RWPE1 (cell line): ENCODE measurements at regions not wholly inside any gene's neighbourhood (a gene's known extent, or its start where the extent isn't known, plus 50 kb on each side); places are given as distances from the start of the nearest gene placed in this dataset.
"Not testable (repeated sequence)": the region's sequence is repeated elsewhere in the genome, so short reads cannot be mapped to it uniquely, and the experiment has no call there.

Source experiments
- CTCF ChIA-PET: fragments of 350-600 bp; sonication (Branson Sonifier 250); formaldehyde crosslinking; extraction: SDS; loops from one replicate; lab custom pipeline; 2021; lab: Yijun Ruan, JAX
- POLR2A ChIA-PET: fragments of 400-600 bp; formaldehyde crosslinking; extraction: SDS; loops from one replicate; lab custom pipeline; 2020; ENCODE audit warnings: antibody characterized with exemption; ENCODE audit not compliant: low non-redundant PET; lab: Yijun Ruan, JAX
- DNase-seq: peaks from one replicate; pipeline ENCODE4 v3.0.0; 2012; ENCODE audit warnings: low spot score
- H3K27ac ChIP-seq: fragments of 450-650 bp; 2 replicates; pipeline ENCODE4 v1.5.1; 2017
- CTCF ChIP-seq: fragments of 450-650 bp; conservative IDR thresholded peaks from 2 replicates; pipeline ENCODE4 v1.5.1; 2017; ENCODE audit warnings: low read depth, mild to moderate bottlenecking

- no peak overlapping the region for H3K27ac ChIP-seq
- DNase-seq: no peak
- TF ChIP-seq CTCF: no peak
- ChIA-PET CTCF (no interaction called here), POLR2A (no interaction called here)
Observed at GRCh38 chr12:18888047-18888446, 150.1 kb downstream of the CAPZA3 start.

GRCh38 chr12:18890621-18891020, 152.7 kb downstream of the CAPZA3 start:
- CTCF ChIA-PET, DNase-seq, POLR2A ChIA-PET, H3K27ac ChIP-seq: not testable (repeated sequence)

GRCh38 chr12:18895540-18895939, 157.6 kb downstream of the CAPZA3 start:
- CTCF ChIA-PET: no interaction called here
- TF ChIP-seq CTCF: no peak
- no peak for DNase-seq
- no peak overlapping the region for H3K27ac ChIP-seq
- POLR2A ChIA-PET: no interaction called here

- POLR2A ChIA-PET: no interaction called here
- DNase-seq: no peak
- CTCF ChIA-PET: no interaction called here
- no peak for TF ChIP-seq CTCF
- H3K27ac ChIP-seq: no peak overlapping the region
Observed at GRCh38 chr12:18895946-18896345, 158.0 kb downstream of the CAPZA3 start.

GRCh38 chr12:18897823-18898222, 159.9 kb downstream of the CAPZA3 start:
- DNase-seq: no peak
- no peak overlapping the region for H3K27ac ChIP-seq
- TF ChIP-seq CTCF: no peak
- ChIA-PET CTCF (no interaction called here), POLR2A (no interaction called here)

GRCh38 chr12:18898470-18898869, 160.6 kb downstream of the CAPZA3 start:
- no peak for DNase-seq
- CTCF ChIA-PET: no interaction called here
- POLR2A ChIA-PET: no interaction called here
- H3K27ac ChIP-seq: no peak overlapping the region
- TF ChIP-seq CTCF: no peak

- ChIA-PET POLR2A (no interaction called here), CTCF (no interaction called here)
- H3K27ac ChIP-seq: no peak overlapping the region
- TF ChIP-seq CTCF: no peak
- no peak for DNase-seq
Observed at GRCh38 chr12:18899162-18899561, 161.2 kb downstream of the CAPZA3 start.
